Kidney (tissue), 13 donors: ENCODE measurements at regions not wholly inside any gene's neighbourhood (a gene's known extent, or its start where the extent isn't known, plus 50 kb on each side); places are given as distances from the start of the nearest gene placed in this dataset.

ENCODE experiments used
- DNase-seq, 5 donors: peaks; one replicate each; pipeline ENCODE4 v3.0.0-alpha.2; 2013 to 2020
- FAIRE-seq: peaks from 2 replicates; lab custom pipeline; 2012; peaks lifted over from hg19 to GRCh38; lab: Jason Lieb, UNC
- H3K27ac ChIP-seq, 2 donors: one replicate each; pipeline ENCODE4 v1.7.0; 2013; ENCODE audit warnings: low read depth in 2 of 2, low read length in 2 of 2, inconsistent platforms in 1 of 2
- H3K27me3 ChIP-seq: one replicate; pipeline ENCODE4 v1.7.1; 2013; ENCODE audit warnings: low read length, inconsistent platforms; ENCODE audit not compliant: control insufficient read depth, insufficient read depth
- H3K36me3 ChIP-seq, 3 donors: one replicate each; pipeline versions ENCODE4 v1.7.0 to v1.7.1; 2013; ENCODE audit warnings: low read length in 3 of 3, control low read depth in 1 of 3, inconsistent platforms in 1 of 3; ENCODE audit not compliant: insufficient read depth in 3 of 3, control insufficient read depth in 2 of 3
- H3K4me1 ChIP-seq, 3 donors: one replicate each; pipeline versions ENCODE4 v1.7.0 to v1.7.1; 2013; ENCODE audit warnings: low read length in 3 of 3, inconsistent platforms in 1 of 3, low read depth in 1 of 3; ENCODE audit not compliant: control insufficient read depth in 2 of 3, insufficient read depth in 2 of 3
- H3K4me3 ChIP-seq, 3 donors: one replicate each; pipeline versions ENCODE4 v1.7.0 to v1.8.1; 2013; ENCODE audit warnings: low read length in 3 of 3, control low read depth in 1 of 3, inconsistent platforms in 1 of 3
- H3K9ac ChIP-seq, 3 donors: one replicate each; pipeline versions ENCODE4 v1.7.0 to v1.7.1; 2013; ENCODE audit warnings: low read length in 3 of 3, control low read depth in 1 of 3, inconsistent platforms in 1 of 3
- H3K9me3 ChIP-seq, 3 donors: one replicate each; pipeline versions ENCODE4 v1.7.0 to v1.7.1; 2013; ENCODE audit warnings: low read length in 3 of 3, control low read depth in 1 of 3, inconsistent platforms in 1 of 3; ENCODE audit not compliant: control insufficient read depth in 2 of 3, insufficient read depth in 1 of 3
- intact Hi-C: fragments of 100-400 bp; cut with DNase I; formaldehyde crosslinking; loops from one replicate; pipeline ENCODE4 v1.11.1; 2022
- TF ChIP-seq, protein P1 (sequence below): IDR thresholded peaks from 3 replicates; pipeline ENCODE4 v1.5.1; 2012; ENCODE audit warnings: mild to moderate bottlenecking, moderate library complexity, borderline replicate concordance; ENCODE audit not compliant: insufficient read depth; ENCODE audit errors: extremely low read depth
- donor health status: control.
- donor health status: control.
- donor health status: control.
- donor health status: control.
- donor health status: control.
- donor health status: DM: yes; HTN: yes; CAD: no.
- donor health status: Normal renal cell carcinoma (clear cell type).

GRCh38 chr2:60309941-60310660 is 243.4 kb downstream of the BCL11A start:
- Histone ChIP-seq H3K27me3 (no peaks in the 10 kb centered on the region), H3K27ac (no peak overlapping the region), H3K36me3 (no peaks in the 10 kb centered on the region), H3K9ac (no peak overlapping the region), H3K4me3 (no peak overlapping the region), H3K9me3 (no peaks in the 10 kb centered on the region), H3K4me1 (no peaks in the 10 kb centered on the region)
- intact Hi-C loops = no loop called here
- TF ChIP-seq, protein P1, sequence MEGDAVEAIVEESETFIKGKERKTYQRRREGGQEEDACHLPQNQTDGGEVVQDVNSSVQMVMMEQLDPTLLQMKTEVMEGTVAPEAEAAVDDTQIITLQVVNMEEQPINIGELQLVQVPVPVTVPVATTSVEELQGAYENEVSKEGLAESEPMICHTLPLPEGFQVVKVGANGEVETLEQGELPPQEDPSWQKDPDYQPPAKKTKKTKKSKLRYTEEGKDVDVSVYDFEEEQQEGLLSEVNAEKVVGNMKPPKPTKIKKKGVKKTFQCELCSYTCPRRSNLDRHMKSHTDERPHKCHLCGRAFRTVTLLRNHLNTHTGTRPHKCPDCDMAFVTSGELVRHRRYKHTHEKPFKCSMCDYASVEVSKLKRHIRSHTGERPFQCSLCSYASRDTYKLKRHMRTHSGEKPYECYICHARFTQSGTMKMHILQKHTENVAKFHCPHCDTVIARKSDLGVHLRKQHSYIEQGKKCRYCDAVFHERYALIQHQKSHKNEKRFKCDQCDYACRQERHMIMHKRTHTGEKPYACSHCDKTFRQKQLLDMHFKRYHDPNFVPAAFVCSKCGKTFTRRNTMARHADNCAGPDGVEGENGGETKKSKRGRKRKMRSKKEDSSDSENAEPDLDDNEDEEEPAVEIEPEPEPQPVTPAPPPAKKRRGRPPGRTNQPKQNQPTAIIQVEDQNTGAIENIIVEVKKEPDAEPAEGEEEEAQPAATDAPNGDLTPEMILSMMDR = no peak
- DNase-seq (no peak), FAIRE-seq (no peak)

DNA sequence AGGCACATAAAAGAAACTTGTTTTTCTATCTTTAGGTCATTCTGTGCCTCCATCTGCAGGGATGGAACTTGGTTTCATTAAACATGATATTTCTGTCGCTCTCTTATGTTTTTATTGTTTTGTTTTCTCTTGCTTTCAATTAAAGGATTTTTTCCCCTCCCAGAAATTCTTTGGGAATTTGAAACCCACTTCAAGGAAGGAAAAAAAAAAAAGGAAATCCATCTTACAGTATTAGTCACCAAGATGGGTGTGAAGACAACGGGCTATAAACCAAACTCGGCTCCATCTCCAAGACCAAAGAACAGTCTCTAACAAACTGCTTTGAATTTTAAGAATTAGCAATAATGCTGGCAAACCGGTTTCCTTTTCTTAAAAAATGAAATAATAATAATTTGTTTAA is 244.1 kb downstream of the BCL11A start:
- TF ChIP-seq, protein P1 = no peak
- intact Hi-C loops = no loop called here
- no peak overlapping the region for H3K4me3 ChIP-seq
- no peak overlapping the region for H3K27ac ChIP-seq
- DNase-seq (no peak), FAIRE-seq (no peak)
- no peaks in the 10 kb centered on the region for H3K27me3 ChIP-seq
- no peaks in the 10 kb centered on the region for H3K9me3 ChIP-seq
- no peaks in the 10 kb centered on the region for H3K4me1 ChIP-seq
- no peaks in the 10 kb centered on the region for H3K36me3 ChIP-seq
- H3K9ac ChIP-seq = no peak overlapping the region

GRCh38 chr2:60306267-60306861 is 247.1 kb downstream of the BCL11A start:
- DNase-seq = peak in 3 of 5 donors; percentile 46 to 74 (median 51)
- Histone ChIP-seq H3K4me3 (no peak overlapping the region), H3K27me3 (no peaks in the 10 kb centered on the region), H3K27ac (no peak overlapping the region), H3K9me3 (no peaks in the 10 kb centered on the region), H3K4me1 (no peaks in the 10 kb centered on the region), H3K9ac (no peak overlapping the region), H3K36me3 (no peaks in the 10 kb centered on the region)
- FAIRE-seq = no peak
- intact Hi-C loops = no loop called here
- TF ChIP-seq, protein P1 = no peak
